ENCODE measurements at regions not wholly inside any gene's neighbourhood (a gene's known extent, or its start where the extent isn't known, plus 50 kb on each side); places are given as distances from the start of the nearest gene placed in this dataset.
"Not testable (repeated sequence)": the region's sequence is repeated elsewhere in the genome, so short reads cannot be mapped to it uniquely, and the experiment has no call there.

DNA sequence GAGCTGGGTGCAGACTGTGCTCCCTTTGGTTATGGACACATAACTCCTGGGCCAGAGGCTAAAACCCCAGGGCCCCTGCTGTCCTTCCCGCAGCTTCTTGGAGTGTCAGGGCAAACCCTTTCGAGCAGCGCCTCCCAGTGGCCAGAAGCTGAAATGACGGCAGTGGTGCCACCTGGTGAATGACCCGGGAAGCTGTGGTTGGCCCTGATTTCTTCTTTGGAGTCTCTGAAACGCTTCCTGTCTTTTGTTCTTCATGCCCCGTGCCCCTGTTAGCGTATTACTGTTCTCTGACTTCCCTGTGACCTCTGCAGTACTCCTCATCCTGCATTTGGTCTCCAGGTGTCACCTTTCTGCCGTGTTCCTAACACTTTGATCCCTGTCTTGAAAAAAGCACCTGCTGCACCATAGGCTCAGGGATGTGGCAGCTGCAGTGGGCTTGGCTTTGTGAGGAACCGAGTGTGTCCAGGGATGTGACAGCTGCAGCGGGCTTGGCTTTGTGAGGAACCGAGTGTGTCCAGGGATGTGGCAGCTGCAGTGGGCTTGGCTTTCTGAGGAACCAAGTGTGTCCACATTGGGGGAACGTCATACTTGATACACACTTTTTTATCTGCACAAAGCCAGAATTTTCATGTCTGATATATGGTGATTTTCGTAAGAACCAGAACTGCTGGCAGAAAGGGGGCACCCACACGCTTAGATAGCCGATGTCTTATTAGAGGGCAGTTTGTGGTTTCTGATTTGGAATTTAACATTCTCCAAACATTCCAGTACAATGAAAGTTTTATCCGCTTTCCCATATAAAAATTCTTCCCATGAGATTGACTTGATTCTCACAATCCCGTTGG lies 241.8 kb upstream of the FRG2C start:
- not testable (repeated sequence) for H3K4me3 ChIP-seq (replicated peaks; ENCODE audit: low read depth, low read length); DNase-seq (ENCODE audit: extremely low read depth, low read depth)
- TF ChIP-seq CTCF (IDR thresholded peaks at IDR 0.05; ENCODE audit: low read depth, low read length, missing control alignments): peak; percentile 67

GRCh38 chr3:75425379-75425778 lies 238.7 kb upstream of the FRG2C start:
- not testable (repeated sequence) for H3K4me3 ChIP-seq (replicated peaks; ENCODE audit: low read depth, low read length)

DNA sequence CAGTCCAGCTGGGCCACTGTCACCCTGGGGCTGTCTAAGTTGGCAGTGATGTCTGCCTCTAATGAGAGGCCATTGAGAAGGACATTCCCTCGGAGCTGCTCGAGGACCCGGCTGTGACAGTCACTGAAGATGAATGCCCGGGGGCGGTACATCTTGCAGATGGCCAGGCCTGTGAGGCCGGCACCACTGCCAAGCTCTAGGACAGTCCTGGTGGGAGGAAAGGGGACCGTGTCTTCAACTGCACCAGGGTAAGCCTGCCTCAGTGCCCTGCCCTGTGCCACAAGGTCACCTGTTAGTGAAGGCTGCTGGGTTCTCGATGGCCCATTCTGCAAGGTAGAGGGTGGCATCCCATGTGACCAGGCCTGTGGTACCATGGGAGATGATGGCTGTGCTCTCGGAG lies 236.6 kb upstream of the FRG2C start:
- DNase-seq (ENCODE audit: extremely low read depth, low read depth): not testable (repeated sequence)

More at GRCh38 chr3:75425379-75425778, 238.7 kb upstream of the FRG2C start:
- DNase-seq (ENCODE audit: extremely low read depth, low read depth): not testable (repeated sequence)

GRCh38 chr3:75427906-75428305 lies 236.2 kb upstream of the FRG2C start:
- not testable (repeated sequence) for H3K4me3 ChIP-seq (replicated peaks; ENCODE audit: low read depth, low read length); DNase-seq (ENCODE audit: extremely low read depth, low read depth)

More for the DNA sequence above, 236.6 kb upstream of the FRG2C start:
- H3K4me3 ChIP-seq (replicated peaks; ENCODE audit: low read depth, low read length): not testable (repeated sequence)

GRCh38 chr3:75429561-75430220 lies 234.4 kb upstream of the FRG2C start:
- TF ChIP-seq CTCF (IDR thresholded peaks at IDR 0.05; ENCODE audit: low read depth, low read length, missing control alignments): peak; percentile 71
- peak; percentile 32 for DNase-seq (ENCODE audit: extremely low read depth, low read depth)
- H3K4me3 ChIP-seq (replicated peaks; ENCODE audit: low read depth, low read length): not testable (repeated sequence)

GRCh38 chr3:75430406-75430805 lies 233.7 kb upstream of the FRG2C start:
- DNase-seq (ENCODE audit: extremely low read depth, low read depth); H3K4me3 ChIP-seq (replicated peaks; ENCODE audit: low read depth, low read length): not testable (repeated sequence)

GRCh38 chr3:75431120-75431519 lies 233.0 kb upstream of the FRG2C start:
- DNase-seq (ENCODE audit: extremely low read depth, low read depth); H3K4me3 ChIP-seq (replicated peaks; ENCODE audit: low read depth, low read length): not testable (repeated sequence)

GRCh38 chr3:75432466-75432865 lies 231.7 kb upstream of the FRG2C start:
- DNase-seq (ENCODE audit: extremely low read depth, low read depth); H3K4me3 ChIP-seq (replicated peaks; ENCODE audit: low read depth, low read length): not testable (repeated sequence)

DNA sequence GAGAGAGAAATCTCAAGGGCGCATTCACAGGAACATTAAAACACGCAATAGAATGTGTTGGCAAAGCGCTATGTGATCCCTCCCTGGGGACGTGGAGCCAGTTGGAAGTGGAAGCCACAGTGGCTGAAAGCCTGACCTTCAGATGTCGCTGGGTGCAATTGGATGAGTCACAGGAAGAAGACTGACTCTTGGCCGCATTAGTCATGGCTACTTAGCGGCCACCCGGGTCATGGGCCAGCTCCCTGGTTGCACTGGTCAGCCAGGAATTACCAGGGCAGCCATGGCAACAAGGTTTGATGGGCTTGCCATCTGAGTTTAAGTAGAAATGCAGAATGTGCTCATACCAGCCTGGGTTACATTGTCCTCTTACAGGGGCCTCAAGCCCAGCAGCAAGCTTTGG lies 231.2 kb upstream of the FRG2C start:
- peak; percentile 81 for DNase-seq (ENCODE audit: extremely low read depth, low read depth)
- peak overlapping the region; percentile 67; the same call in 1 of the 2 replicates for H3K4me3 ChIP-seq (replicated peaks; ENCODE audit: low read depth, low read length)

GRCh38 chr3:75433295-75433694 lies 230.8 kb upstream of the FRG2C start:
- not testable (repeated sequence) for DNase-seq (ENCODE audit: extremely low read depth, low read depth)
- peak overlapping the region; percentile 67; the same call in 1 of the 2 replicates for H3K4me3 ChIP-seq (replicated peaks; ENCODE audit: low read depth, low read length)

DNA sequence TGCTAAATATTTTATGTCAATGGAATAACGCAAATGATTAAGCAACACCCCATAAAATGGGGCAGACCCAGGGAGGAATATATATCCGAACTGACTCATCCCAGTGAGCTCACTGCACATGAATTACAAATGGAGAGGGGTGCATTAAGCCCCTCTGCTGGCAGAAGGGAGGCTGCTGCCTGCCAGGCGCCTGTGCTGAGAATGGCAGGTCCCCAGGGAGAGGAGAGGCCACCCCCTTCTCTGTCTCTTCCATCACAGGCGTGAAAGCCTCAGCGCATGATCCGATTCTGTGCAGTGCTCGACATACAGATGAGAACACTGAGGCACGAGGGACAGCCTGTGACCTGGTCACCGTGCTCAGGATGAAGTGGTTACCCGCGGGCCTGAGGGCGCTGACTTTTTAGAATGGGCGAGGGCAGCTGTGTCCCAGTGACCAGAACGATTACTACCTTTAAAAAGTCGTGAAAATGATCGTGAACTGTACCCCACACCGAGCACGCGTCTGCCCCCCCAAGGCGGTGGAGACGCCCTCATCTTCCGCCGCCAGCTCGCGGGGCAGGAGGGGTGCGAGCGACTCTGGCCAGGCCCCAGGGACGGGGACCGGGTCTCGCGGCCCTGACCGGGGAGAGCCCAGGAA lies 229.7 kb upstream of the FRG2C start:
- peak overlapping the region; percentile 67 for H3K4me3 ChIP-seq (replicated peaks; ENCODE audit: low read depth, low read length)
- DNase-seq (ENCODE audit: extremely low read depth, low read depth): not testable (repeated sequence)

- peak; percentile 95 for DNase-seq (ENCODE audit: extremely low read depth, low read depth)
- H3K4me3 ChIP-seq (replicated peaks; ENCODE audit: low read depth, low read length): peak overlapping the region; percentile 67
These were observed 229.0 kb upstream of the FRG2C start for GRCh38 chr3:75434913-75435793.

- DNase-seq (ENCODE audit: extremely low read depth, low read depth): peak; percentile 51
- H3K4me3 ChIP-seq (replicated peaks; ENCODE audit: low read depth, low read length): peak overlapping the region; percentile 67
These were observed 228.2 kb upstream of the FRG2C start for GRCh38 chr3:75435794-75436400.

DNA sequence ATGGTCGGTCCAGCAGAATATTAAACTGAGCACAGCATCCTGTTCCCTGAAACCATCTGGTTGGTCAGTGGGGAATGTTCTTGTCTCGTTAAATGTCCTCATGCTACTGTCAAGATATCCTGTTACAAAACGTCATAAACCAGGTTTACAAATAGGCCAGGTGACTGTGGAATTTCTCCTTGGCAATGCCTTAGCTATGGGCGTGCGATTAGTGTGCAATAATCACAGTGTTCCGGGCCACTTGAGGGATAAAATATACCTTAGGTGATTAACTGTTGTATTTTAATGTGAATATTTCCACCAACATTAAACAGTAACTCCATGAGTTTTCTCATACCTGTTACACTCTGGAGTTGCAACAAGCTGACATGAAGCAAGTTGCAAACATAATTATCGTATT lies 223.1 kb upstream of the FRG2C start:
- DNase-seq (ENCODE audit: extremely low read depth, low read depth); H3K4me3 ChIP-seq (replicated peaks; ENCODE audit: low read depth, low read length): not testable (repeated sequence)

GRCh38 chr3:75444634-75445033 lies 219.5 kb upstream of the FRG2C start:
- H3K4me3 ChIP-seq (replicated peaks; ENCODE audit: low read depth, low read length); DNase-seq (ENCODE audit: extremely low read depth, low read depth): not testable (repeated sequence)
